CD4-positive, alpha-beta T cell treated with Interleukin-21 for 1 hour (primary cell): ENCODE measurements at regions not wholly inside any gene's neighbourhood (a gene's known extent, or its start where the extent isn't known, plus 50 kb on each side); places are given as distances from the start of the nearest gene placed in this dataset.
"Not testable (repeated sequence)": the region's sequence is repeated elsewhere in the genome, so short reads cannot be mapped to it uniquely, and the experiment has no call there.

ENCODE experiments used
- DNase-seq: peaks from one replicate; pipeline ENCODE4 v3.0.0-alpha.2; 2020

DNA sequence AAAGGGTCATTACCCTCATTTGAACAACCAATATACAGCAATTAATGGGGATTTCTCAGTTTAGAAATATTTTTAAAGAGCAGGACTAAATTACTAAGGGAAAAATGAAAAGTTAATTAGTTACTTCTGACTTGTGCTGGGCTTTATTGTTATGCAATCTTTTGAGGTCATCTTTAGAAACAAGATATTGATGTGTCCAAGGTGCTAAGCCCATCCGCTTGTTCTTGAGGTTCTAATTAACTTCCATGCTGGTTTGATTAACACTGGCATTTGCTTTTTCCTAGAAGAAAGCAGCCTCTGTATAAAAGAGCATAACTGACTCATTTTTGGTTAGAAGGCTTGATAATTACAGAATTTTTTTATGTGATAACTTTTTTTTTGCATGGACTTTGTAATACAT lies 256.5 kb upstream of the AGTR1 start:
- no peak for DNase-seq

DNA sequence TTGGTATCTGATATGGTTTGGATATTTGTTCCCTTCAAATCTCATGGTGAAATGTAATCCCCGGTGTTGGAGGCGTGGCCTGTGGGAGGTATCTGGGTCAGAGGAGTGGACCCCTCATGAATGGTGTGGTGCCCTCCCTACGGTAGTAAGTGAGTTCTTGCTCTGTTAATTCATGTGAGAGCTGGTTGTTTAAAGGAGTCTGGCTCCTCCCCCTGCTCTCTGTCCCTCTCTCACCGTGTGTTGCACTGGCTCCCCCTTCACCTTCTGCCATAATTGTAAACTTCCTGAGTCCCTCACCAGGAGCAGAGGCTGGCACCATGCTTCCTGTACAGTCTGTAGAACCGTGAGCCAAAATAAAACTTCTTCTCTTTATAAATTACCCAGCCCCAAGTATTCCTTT lies 246.9 kb upstream of the AGTR1 start:
- DNase-seq: no peak

DNA sequence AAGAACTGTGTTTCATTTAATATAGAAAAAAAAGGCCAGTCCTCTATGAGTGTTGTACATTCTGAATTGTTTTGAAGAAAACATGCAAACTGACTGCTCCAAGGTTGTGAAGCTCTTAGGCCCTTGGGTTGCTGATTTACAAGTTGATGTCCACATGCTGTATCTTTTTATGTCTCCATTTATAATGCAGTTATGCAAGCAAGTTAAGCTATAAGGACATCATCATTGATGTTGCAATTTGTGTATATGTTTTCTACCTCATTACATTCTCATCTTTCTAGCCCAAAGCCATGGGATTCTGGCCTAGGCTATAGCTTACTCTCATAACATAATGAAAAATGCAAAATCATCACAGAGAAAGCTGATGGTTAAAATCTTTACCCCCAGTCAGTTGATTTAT lies 245.7 kb upstream of the AGTR1 start:
- no peak for DNase-seq

DNA sequence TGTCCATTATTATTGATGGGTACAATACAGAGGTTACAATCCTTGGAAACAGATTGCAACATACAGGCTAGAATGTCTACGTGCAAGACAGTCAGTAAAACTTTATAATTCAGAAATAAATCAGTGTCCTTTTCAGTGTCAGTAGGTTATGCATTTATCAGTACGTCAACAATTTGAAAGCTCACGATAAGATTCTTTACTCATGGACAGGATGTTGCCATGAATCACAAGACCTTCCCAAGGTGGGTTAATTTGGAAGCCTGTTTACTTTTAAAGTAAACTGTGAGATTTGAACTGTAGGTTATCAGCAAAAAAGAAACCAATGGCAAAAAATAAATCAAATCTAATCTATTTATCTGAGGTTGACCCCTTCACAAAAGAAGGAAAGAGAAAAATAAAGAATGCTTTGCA lies 243.9 kb upstream of the AGTR1 start:
- DNase-seq: no peak

DNA sequence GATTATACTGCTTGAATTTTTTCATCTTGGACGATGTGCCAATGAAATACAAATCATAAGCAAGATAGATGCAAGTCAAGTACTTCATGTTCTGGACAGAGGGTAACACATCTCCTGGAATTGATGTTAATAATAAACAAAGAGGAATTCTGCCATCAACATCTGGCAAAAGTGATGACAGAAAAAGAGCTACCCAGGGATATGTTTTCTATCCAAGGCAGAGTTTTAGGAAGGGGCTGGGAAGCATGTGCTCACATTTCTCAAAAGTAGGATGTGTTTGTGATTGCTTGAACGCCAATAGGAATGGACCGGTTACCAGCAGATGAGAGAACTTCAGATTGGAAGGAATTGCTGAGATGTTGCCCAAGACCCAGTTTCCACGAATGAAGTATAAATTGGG lies 242.6 kb upstream of the AGTR1 start:
- no peak for DNase-seq

DNA sequence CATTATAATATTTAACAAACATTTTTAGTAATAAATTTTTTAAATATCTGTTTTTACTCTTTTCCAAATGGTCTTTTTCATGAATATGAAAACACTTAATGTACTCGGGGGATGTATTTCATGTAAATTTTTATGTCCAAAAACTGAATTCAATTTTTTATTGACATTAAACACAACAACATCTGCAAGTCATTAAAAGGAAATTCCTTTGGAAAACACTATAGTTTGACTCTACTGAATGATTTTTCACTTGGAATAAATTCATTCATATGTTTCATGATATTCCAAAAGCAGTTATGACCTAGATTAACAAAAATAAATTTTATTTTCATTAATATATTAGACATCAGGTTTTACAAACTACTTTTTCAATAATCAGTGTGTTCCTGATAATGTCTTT lies 239.8 kb upstream of the AGTR1 start:
- DNase-seq: no peak

DNA sequence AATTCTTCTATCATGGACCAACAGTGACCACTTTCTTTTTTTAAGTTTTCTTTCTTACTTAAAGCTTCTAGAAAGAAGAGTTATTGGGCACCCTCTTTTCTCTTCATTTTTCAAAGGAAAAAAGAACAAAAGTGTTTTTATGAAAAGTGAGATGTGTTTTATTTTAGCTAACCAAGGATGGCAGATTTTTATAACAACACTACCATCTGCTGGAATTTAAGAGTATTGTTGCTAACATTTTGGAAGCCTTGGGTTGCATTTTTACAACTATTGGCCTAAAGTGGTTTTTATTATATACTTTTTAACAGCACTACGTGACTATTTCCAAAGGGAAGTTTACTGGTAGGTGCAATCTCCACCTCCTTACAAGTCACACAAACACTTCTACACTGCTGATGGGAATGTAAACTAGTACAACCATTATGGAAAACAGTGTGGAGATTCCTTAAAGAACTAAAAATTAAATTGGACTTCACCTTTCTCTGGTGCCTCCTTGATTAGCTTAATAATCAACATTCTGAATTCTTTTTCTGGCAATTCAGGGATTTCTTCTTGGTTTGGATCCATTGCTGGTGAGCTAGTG lies 237.7 kb upstream of the AGTR1 start:
- DNase-seq: no peak

DNA sequence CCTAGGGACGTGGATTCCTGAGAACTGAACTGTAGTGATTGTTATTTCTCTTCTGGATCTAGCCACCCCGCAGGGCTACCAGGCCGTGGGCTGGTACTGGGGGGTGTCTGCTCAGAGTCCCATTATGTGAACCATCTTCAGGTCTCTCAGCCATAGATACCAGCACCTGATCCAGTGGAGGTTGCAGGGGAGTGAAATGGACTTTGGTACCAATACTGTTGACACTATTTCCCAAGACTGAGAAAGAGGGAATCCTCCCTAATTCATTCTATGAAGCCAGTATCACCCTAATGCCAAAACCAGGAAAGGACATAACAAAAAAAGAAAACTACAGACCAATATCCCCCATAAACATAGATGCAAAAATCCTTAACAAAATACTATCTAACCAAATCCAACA lies 237.0 kb upstream of the AGTR1 start:
- DNase-seq: no peak

DNA sequence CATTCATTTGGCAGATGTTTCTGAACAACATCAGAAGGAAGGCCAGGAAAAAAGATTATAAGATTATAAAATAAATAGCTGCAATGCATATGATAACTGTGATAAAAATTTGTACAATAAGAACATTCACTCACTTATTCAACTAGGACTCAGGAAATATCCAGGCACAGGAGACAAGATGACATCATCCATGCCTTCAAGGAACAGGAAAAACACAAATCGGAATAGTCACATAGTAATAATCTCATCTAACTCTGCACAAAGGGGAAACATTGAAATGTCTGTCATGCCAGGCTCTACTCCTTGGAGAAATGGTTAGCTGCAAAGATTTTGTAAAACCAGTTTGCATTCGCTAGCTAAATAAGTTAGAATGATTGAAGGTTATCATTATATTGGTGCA lies 233.5 kb upstream of the AGTR1 start:
- DNase-seq: no peak

DNA sequence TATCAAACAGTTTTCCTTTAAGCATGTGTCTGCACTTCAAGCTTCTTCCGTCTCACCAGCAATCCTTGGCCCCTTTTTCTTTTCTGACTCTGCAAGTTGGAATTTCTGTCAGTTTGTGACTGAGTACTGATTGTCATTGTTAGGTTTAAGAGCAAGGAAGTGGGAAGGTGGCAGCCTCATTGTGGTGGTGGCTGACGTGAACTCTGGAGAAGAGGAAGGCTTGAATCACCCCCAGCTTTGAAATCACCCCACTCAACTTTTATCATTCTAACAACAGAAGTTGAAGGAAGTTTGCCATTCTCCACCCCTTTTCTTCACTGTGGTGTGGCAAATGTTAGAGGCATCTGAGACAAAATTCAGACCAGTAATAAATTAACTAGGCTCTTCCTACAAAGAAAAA lies 231.6 kb upstream of the AGTR1 start:
- no peak for DNase-seq

DNA sequence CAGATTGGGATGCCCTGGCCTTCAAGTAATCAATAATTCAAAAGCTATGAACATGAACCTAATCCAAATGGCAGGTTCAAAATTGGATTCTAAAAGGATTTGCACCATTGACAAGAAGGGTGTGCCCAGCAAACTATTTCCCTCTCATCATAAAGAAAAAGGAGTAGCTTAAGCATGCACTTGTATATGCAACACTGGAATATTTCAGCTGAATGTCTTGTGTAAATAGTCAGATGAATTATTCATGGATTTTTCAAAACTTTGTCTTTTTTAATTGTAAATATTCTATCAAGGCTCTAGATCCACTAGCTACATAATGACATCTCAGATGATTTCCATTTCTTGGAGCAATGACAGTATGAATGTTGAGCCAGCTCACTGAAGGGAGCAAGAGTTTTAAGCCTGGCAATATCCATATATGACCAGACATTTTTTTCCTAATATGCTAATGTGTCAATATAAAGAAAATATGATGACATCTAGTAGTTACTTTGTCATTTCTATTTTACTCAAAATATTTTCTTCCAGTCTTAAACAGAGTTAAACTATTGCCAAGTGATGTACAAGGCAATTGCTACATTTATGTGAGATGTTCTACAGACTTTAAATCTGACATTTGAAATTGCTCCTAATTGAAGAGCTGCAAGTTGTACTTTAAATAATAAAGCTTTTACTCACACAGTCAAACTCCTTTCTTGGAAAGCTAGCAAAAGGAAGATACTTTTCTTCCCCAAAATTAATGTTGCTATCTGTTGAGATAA lies 230.5 kb upstream of the AGTR1 start:
- no peak for DNase-seq

DNA sequence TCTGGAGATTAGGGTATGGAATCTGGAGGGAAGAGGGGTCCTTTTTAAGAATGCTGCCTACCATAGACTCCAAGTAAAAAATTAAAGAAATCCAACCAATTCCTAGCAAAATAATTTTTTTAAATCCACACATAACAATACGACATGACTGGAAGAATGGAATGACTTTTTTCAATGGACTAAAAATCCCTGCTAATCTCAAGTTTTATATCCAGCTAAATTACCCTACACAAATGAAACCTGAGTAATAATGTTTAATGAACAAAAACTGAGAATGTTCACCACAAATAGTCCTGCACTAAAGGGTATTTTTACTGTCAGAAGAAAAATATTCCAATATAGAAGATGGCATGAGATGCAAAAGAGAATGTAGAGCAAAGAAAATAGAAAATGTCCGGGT lies 220.3 kb upstream of the AGTR1 start:
- no peak for DNase-seq

DNA sequence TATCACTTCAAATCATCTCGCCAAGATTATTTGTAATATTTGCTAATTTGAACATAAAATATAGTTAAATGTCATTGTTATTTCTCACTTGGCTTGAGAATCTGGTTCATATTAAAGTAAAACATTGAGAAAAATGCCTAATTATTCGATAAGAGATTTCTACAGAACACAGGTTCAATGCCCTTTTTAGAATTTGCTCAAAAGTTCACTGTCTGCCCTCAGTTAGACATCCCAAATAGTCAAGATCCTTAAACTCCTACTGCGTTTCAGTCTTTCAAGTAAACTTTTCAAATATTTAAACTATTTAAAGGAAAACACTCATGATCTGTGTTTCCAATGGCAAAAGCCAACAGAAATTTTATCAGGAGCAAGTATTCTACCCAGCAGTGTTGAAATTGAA lies 204.1 kb upstream of the AGTR1 start:
- DNase-seq: no peak

DNA sequence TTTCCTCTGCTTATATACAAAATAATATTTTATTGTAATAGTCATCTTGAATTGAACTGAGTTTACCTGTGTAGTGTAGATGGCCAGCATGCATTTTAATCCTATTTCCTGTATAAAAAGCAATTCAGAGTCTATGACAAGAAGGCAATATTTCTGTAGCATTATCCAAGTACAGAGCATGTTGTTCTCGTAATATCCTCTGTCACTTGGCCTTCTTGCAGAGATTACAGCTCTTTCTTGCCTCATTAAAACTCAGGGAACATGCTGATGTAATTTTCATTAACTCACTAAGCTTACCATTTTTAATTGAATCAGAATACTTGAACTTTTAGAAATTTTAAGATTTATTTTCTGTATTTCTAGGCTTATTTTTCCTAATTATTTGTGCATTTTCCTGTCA lies 203.3 kb upstream of the AGTR1 start:
- DNase-seq: no peak

DNA sequence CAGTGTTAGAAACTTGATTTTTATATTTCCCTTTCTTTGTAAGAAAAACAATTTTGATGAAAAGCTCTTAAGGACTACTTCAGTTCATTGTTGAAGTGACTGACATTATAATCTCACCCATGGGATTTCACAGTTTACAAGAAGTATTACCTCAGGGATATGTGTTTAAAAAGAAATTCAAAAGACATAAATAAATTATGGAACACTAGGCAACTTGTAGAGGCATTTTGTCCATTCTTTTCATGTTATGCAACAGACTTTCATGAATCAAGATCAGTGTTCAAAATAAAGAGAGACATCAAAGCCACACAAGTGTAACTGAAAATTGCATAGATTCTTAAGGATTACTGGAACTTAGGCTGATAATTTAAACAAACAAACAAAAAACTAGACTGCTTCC lies 196.8 kb upstream of the AGTR1 start:
- no peak for DNase-seq

DNA sequence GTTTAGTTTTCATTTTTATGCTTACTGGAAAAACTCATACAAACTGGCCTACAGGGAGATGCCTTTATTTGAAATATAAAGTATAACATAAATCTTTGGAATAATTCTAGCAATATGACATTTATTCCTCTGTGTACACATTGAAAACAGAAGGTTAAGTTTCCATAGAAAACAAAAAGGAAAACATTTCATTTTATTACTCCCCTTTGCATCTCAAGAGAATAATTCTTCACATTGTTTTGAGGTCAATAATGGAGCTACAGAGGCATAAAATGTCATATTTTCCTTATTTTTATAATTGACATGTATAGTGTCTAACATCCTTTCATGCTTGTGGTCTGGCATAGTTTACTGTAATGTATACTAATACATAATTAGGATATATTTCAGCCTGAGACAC lies 187.6 kb upstream of the AGTR1 start:
- DNase-seq: no peak

DNA sequence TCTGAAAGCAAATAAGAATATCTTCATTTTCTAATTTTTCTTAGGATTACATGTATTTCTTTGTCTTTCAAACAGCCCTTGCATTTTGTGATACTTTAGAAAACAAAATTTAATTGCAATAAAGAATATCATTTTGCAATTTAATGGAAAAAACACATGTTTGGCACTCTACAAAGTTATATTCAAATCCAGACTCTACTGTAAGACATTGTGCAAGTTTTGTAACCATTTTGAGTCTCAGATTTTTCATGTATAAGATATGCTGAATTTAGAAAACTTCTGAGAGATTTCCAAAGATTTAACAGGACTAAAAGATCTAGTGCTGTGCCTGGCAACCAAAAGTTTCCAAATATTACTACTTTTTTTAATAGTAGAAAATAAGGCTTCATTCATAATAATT lies 187.1 kb upstream of the AGTR1 start:
- no peak for DNase-seq

DNA sequence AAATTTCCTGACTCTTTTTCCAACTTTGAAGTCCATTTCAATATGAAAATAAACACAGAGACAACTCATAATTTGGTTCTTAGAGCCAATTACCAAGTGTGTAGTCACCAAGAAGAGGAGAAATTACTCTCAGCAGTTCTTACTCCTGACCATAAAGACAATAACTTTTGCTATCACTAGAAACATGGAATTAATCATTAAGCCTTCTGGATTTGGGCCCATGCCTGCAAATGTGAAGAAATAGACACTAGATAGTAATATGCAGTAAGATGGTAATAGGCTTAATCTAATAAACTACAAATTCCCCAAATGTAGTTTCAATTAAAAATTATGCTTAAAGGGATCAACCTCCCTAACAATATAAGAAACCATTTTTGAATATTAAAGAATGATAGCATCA lies 185.1 kb upstream of the AGTR1 start:
- no peak for DNase-seq

DNA sequence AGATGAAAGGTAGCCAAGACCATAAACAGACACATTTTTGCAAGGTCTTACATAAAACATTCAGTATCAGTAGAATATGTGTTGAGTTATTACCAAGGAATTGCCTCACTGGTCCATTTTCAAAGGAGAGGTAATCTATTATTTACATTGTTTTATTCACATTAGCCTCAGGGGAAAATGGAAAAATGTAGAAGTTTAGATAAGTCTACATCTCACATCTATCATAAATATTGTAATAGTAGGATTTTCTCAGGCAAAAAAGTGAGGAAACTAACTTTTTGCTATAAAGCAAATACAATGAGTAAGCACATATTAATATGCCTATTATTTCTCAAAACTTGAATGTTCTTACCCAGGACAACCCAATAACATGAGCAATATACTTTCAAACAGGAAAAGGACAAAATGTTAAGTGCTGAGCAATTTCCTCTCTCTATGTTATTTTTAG lies 184.6 kb upstream of the AGTR1 start:
- no peak for DNase-seq

DNA sequence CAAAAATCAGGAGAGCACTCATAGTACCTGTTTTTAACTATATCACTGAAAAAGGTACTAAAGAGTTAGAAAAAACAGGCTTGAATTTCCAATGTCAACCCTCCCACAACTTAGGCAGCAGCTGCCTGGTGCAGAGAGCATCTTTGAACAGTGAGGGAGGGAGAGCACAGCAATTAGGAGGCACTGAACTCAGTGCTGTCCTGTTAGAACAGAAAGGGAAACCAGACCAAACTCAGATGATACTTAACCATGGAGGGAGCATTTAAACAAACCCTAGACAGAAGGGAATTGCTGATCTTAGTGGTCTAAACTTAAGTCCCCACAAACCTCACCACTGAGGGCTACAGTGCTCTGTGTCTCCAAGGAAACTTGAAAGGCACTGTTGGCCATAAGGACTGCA lies 179.2 kb upstream of the AGTR1 start:
- no peak for DNase-seq

DNA sequence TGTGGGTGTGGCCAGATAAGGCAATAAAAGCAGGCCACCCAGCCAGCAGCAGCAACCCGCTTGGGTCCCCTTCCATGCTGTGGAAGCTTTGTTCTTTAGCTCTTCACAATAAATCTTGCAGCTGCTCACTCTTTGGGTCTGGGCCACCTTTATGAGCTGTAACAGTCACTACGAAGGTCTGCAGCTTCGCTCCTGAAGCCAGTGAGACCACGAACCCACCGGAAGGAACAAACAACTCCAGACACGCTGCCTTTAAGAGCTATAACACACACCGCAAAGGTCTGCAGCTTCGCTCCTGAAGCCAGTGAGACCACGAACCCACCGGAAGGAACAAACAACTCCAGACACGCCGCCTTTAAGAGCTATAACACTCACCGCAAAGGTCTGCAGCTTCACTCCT lies 172.1 kb upstream of the AGTR1 start:
- DNase-seq: not testable (repeated sequence)

DNA sequence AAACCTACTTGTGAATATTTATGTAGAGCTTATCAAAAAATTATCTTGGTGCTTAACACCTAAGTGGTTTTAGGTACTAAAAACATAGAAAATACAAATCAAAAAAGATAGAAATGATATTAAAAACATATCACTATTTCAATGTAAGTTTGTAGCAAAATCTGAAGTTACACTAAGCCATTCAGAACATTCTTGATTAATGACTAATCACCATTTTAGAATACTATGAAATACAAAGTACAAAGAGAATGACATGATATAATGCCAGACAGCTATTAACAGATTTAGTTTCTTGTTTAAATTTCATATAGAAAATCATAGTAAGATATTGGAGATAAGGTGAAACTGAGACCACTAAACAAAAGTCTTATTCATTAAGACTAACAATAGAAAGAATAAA lies 169.7 kb upstream of the AGTR1 start:
- DNase-seq: no peak

DNA sequence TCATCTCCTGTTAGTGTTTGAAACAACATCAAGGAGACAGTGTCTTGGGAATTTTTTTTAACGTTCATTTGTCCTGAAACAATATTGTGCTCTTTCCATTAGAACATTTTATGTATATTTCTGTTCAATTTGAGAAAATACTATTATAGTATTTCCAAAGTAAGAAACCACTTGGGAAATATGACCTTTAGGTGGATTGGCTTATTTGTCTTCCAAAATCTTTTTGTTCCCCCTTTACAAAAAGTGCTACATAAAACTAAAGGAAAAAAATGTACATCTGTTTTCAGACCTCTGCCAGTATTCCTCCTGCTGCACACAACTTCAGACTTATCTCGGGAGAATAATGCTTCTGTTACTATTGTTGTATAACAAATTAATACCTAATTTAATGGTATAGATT lies 165.9 kb upstream of the AGTR1 start:
- DNase-seq: no peak

DNA sequence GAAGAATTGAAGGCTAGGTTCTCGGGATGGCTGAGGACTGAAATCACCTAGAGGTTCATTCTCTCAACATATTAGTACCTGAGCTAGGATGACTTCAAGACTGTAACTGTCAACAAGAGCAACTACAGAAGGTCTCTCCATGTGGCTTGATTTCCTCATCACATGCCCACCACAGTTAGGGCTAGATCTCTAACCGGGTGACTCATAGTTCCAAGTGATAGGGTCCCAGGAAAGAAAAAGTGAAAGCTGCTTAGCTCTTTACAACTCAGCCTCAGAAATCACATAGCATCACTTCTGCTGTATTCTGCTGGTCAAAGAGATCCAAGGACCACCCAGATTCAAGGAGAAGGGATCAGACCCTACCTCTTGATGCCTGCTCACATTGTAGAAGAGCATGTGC lies 165.4 kb upstream of the AGTR1 start:
- DNase-seq: no peak

DNA sequence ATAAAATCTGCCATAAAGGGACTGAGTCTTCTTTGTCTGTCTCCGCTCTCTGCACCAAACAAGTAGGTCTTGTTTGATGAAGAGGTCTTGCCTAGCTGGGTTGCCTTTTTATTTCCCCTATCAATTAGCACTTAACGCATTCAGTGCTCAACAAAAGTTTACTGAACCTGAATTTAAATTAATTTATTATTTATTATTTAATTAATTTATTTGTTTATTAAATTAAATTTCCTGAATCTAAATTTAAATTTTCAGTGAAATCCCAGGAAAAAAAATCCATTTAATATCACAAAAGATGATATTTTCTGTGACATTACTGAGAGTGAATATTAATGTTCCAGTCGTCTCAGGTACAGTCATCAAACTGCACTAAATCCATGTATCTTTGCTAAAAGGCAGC lies 164.9 kb upstream of the AGTR1 start:
- no peak for DNase-seq
